ENCODE measurements at regions not wholly inside any gene's neighbourhood (a gene's known extent, or its start where the extent isn't known, plus 50 kb on each side); places are given as distances from the start of the nearest gene placed in this dataset.

GRCh38 chr7:42348631-42349030 is 111.6 kb upstream of the GLI3 start:
- no peaks in the 10 kb centered on the region for H3K36me3 ChIP-seq (ENCODE audit: control insufficient read depth in 2 of 4, insufficient read depth in 4 of 4, low read length in 3 of 4)
- no peak overlapping the region for H3K4me3 ChIP-seq (ENCODE audit: extremely low read depth in 1 of 4, insufficient read depth in 2 of 4, low read depth in 3 of 4, low read length in 4 of 4)
- WGBS, 2 experiments (ENCODE audit: extremely low coverage in 1 of 2, insufficient coverage in 1 of 2, insufficient read length in 1 of 2, insufficient replicate concordance in 2 of 2, low coverage in 1 of 2, low lambda C conversion rate in 2 of 2, missing lambda C conversion rate in 1 of 2), result 93% methylated on average over 3 of the region's 3 CpGs; no CpG with 5 or more reads in 1 of the 2 experiments
- H3K9me3 ChIP-seq (ENCODE audit: insufficient read depth in 2 of 2, low read depth in 1 of 2, low read length in 1 of 2), result no peaks in the 10 kb centered on the region
- ChIA-PET CTCF (ENCODE audit: partially characterized antibody) (no interaction called here), POLR2A (ENCODE audit: partially characterized antibody) (no interaction called here)
- H2AK5ac ChIP-seq (ENCODE audit: low read depth, low read length), result no peak overlapping the region
- H2BK15ac ChIP-seq (ENCODE audit: low read length), result no peak overlapping the region
- no peak overlapping the region for H2BK12ac ChIP-seq (ENCODE audit: low read depth, low read length)
- H3K79me2 ChIP-seq (ENCODE audit: control insufficient read depth in 1 of 2, insufficient read depth in 2 of 2, low read length in 2 of 2), result no peaks in the 10 kb centered on the region
- H3K27ac ChIP-seq (ENCODE audit: low read depth, low read length), result no peak overlapping the region
- peaks cover 4 to 15% (median 8%) of the 10 kb centered on the region in 4 experiments; a peak in 6 of 7 replicates for H3K4me1 ChIP-seq (replicated peaks in 1 of 4; ENCODE audit: control insufficient read depth in 3 of 4, insufficient read depth in 4 of 4, low read length in 3 of 4)
- H4K20me1 ChIP-seq (replicated peaks in 1 of 2; ENCODE audit: control insufficient read depth in 1 of 2, insufficient read depth in 2 of 2, low read length in 2 of 2), result no peaks in the 10 kb centered on the region
- H3K23ac ChIP-seq (ENCODE audit: insufficient read length), result no peak overlapping the region
- no peak overlapping the region for H3K9ac ChIP-seq (replicated peaks in 1 of 4; ENCODE audit: extremely low read depth in 1 of 4, low read depth in 3 of 4, low read length in 3 of 4)
- H2BK120ac ChIP-seq (replicated peaks; ENCODE audit: low read depth, low read length), result no peak overlapping the region
- no peak overlapping the region for H3K18ac ChIP-seq (ENCODE audit: extremely low read depth, low read length)
- H3K56ac ChIP-seq (replicated peaks; ENCODE audit: insufficient read length, low read depth, low read length), result no peak overlapping the region
- no peak overlapping the region for H2BK20ac ChIP-seq (ENCODE audit: low read length)
- H2AFZ ChIP-seq (ENCODE audit: low read length), result no peak overlapping the region
- DNase-seq (ENCODE audit: low read depth in 1 of 2, low spot score in 2 of 2) (no peak), FAIRE-seq (no peak)
- no peak overlapping the region for H4K91ac ChIP-seq (replicated peaks; ENCODE audit: insufficient read length, low read length)
- H2BK5ac ChIP-seq (ENCODE audit: low read depth, low read length), result no peak overlapping the region
- H3K4ac ChIP-seq (replicated peaks; ENCODE audit: insufficient read length, low read depth, low read length), result no peak overlapping the region
- H4K5ac ChIP-seq (ENCODE audit: insufficient read length, low read depth, low read length), result no peak overlapping the region
- TF ChIP-seq SP1 (IDR thresholded peaks at IDR 0.05; ENCODE audit: low read depth, low read length) (no peak), BACH1 (IDR thresholded peaks at IDR 0.05; ENCODE audit: low read length) (no peak), SRF (IDR thresholded peaks at IDR 0.05; ENCODE audit: low read depth, low read length) (no peak), RNF2 (IDR thresholded peaks at IDR 0.05; ENCODE audit: borderline replicate concordance, low read depth, low read length, missing control alignments, poor library complexity, severe bottlenecking) (no peak), RBBP5 (IDR thresholded peaks at IDR 0.05; ENCODE audit: borderline replicate concordance, low read depth, low read length) (no peak), MAFK (IDR thresholded peaks at IDR 0.05; ENCODE audit: low read depth, low read length) (no peak), USF2 (IDR thresholded peaks at IDR 0.05; ENCODE audit: low read length) (no peak), TBP (IDR thresholded peaks at IDR 0.05; ENCODE audit: low read depth, low read length) (no peak), RFX5 (IDR thresholded peaks at IDR 0.05; ENCODE audit: borderline replicate concordance, low read depth, low read length) (no peak), KDM5A (IDR thresholded peaks at IDR 0.05; ENCODE audit: low read length) (no peak), YY1 (IDR thresholded peaks at IDR 0.05; ENCODE audit: low read depth, low read length) (no peak), KDM4A (IDR thresholded peaks at IDR 0.05; ENCODE audit: low read depth, low read length, severe bottlenecking) (no peak)
- no peak overlapping the region for H3K4me2 ChIP-seq (ENCODE audit: insufficient read depth in 1 of 2, low read depth in 2 of 2, low read length in 2 of 2)
- H4K8ac ChIP-seq (ENCODE audit: extremely low read depth, insufficient read depth, low read length), result no peak overlapping the region
- H3K79me1 ChIP-seq (ENCODE audit: low read depth, low read length), result no peaks in the 10 kb centered on the region
- no peak overlapping the region for H3K14ac ChIP-seq (ENCODE audit: insufficient read length)
- H3K27me3 ChIP-seq (replicated peaks in 1 of 4; ENCODE audit: control insufficient read depth in 3 of 4, extremely low read depth in 1 of 4, insufficient read depth in 3 of 4, low read length in 3 of 4), result no peaks in the 10 kb centered on the region
- no peaks in the 10 kb centered on the region for H3K23me2 ChIP-seq (ENCODE audit: low read depth, low read length)

Data from H1 (cell line).